HCT116 (cell line): ENCODE measurements at regions not wholly inside any gene's neighbourhood (a gene's known extent, or its start where the extent isn't known, plus 50 kb on each side); places are given as distances from the start of the nearest gene placed in this dataset.

Source experiments
- ATAC-seq: fragments of 200-7000 bp; cut with Tn5 transposase; 2 replicates; pipeline ENCODE4 v1.9.1; 2020; ENCODE audit warnings: mild to moderate bottlenecking, moderate library complexity
- BruUV-seq: library from RNA; stranded (reverse); fragments of 400-500 nt; replicated peaks from 2 replicates; lab custom pipeline; 2021; lab: Mats Ljungman, UMichigan
- CTCF ChIA-PET: fragments of 300-600 bp; sonication (Branson Sonifier 250); formaldehyde crosslinking; loops from one replicate; lab custom pipeline; 2021; ENCODE audit warnings: antibody characterized with exemption; lab: Charles Lee
- POLR2A ChIA-PET: fragments of 300-600, 350-600 bp; sonication (Branson Sonifier 250); formaldehyde crosslinking; loops from one replicate; lab custom pipeline; 2021; ENCODE audit warnings: antibody characterized with exemption; lab: Charles Lee
- RAD21 ChIA-PET, 2 experiments: fragments of 300-600 bp; sonication (Branson Sonifier 250); formaldehyde crosslinking; loops; one replicate each; lab custom pipeline; 2023; ENCODE audit warnings: low total read pairs in 2 of 2; ENCODE audit not compliant: uncharacterized antibody in 2 of 2, unreplicated experiment in 2 of 2, low non-redundant PET in 1 of 2; lab: Charles Lee
- DNase-seq: peaks from one replicate; pipeline ENCODE4 v3.0.0-alpha.2; 2010; ENCODE audit warnings: low read depth, low spot score
- H2AFZ ChIP-seq: fragments of 200-600 bp; shearing (Covaris generic), sonication (generic); 2 replicates; pipeline ENCODE4 v1.6.1; 2017; ENCODE audit warnings: low read depth, mixed run types, mixed read lengths, antibody characterized with exemption, low read length; ENCODE audit not compliant: poor library complexity, severe bottlenecking
- H3K27ac ChIP-seq: 2 replicates; pipeline ENCODE4 v1.5.1; 2012; ENCODE audit warnings: low read depth, low read length
- H3K27me3 ChIP-seq: fragments of 200-600 bp; sonication (generic); 2 replicates; pipeline ENCODE4 v1.6.1; 2016; ENCODE audit warnings: mixed run types, low read length, mixed read lengths; ENCODE audit not compliant: insufficient read depth
- H3K36me3 ChIP-seq, 2 experiments: fragments of 200-500 bp in 1 of 2; fragments of 200-600 bp in 1 of 2; sonication (Bioruptor generic) in 1 of 2; sonication (generic) in 1 of 2; 2 replicates each; pipeline versions ENCODE4 v1.5.1 to v1.6.1; 2014 to 2016; ENCODE audit warnings: low read length in 2 of 2, inconsistent platforms in 1 of 2, mixed read lengths in 1 of 2, mixed run types in 1 of 2; ENCODE audit not compliant: insufficient read depth in 2 of 2, control insufficient read depth in 1 of 2
- H3K4me1 ChIP-seq, 2 experiments: fragments of 200-600 bp in 1 of 2; sonication (generic) in 1 of 2; 2 replicates each; pipeline versions ENCODE4 v1.5.1 to v1.6.1; 2012 to 2017; ENCODE audit warnings: low read length in 2 of 2, inconsistent platforms in 1 of 2, mild to moderate bottlenecking in 1 of 2, mixed read lengths in 1 of 2, mixed run types in 1 of 2, moderate library complexity in 1 of 2; ENCODE audit not compliant: insufficient read depth in 2 of 2, control insufficient read depth in 1 of 2
- H3K4me2 ChIP-seq: fragments of 200-600 bp; sonication (generic); 2 replicates; pipeline ENCODE4 v1.6.1; 2017; ENCODE audit warnings: mixed run types, low read length, mixed read lengths
- H3K4me3 ChIP-seq, 2 experiments: fragments of 200-600 bp in 1 of 2; sonication (generic) in 1 of 2; replicated peaks in 1 of 2; 2 replicates each; pipeline ENCODE4 v1.5.1; 2011 to 2016; ENCODE audit warnings: low read length in 2 of 2, control low read depth in 1 of 2, low read depth in 1 of 2, mild to moderate bottlenecking in 1 of 2, mixed read lengths in 1 of 2, mixed run types in 1 of 2
- H3K79me2 ChIP-seq: fragments of 200-600 bp; sonication (generic); 2 replicates; pipeline ENCODE4 v1.6.1; 2017; ENCODE audit warnings: mild to moderate bottlenecking, mixed run types, low read length, moderate library complexity, mixed read lengths; ENCODE audit not compliant: insufficient read depth
- H3K9ac ChIP-seq: fragments of 200-600 bp; sonication (generic); 2 replicates; pipeline ENCODE4 v1.6.1; 2016; ENCODE audit warnings: low read length, mixed read lengths
- H3K9me2 ChIP-seq: fragments of 200-600 bp; sonication (generic), shearing (Covaris generic); 2 replicates; pipeline ENCODE4 v1.6.1; 2017; ENCODE audit warnings: mixed run types, mild to moderate bottlenecking, moderate library complexity; ENCODE audit not compliant: insufficient read depth
- H3K9me3 ChIP-seq, 2 experiments: fragments of 200-500 bp in 1 of 2; fragments of 200-600 bp in 1 of 2; sonication (Bioruptor generic) in 1 of 2; sonication (generic) in 1 of 2; 2 replicates each; pipeline ENCODE4 v1.6.1; 2014 to 2017; ENCODE audit warnings: low read length in 2 of 2, mixed read lengths in 2 of 2, inconsistent platforms in 1 of 2, low read depth in 1 of 2, mild to moderate bottlenecking in 1 of 2, mixed run types in 1 of 2, moderate library complexity in 1 of 2; ENCODE audit not compliant: control insufficient read depth in 1 of 2, insufficient read depth in 1 of 2
- H4K20me1 ChIP-seq: fragments of 200-600 bp; sonication (generic), shearing (Covaris generic); 2 replicates; pipeline ENCODE4 v1.6.1; 2017; ENCODE audit warnings: mixed run types, mild to moderate bottlenecking, moderate library complexity; ENCODE audit not compliant: insufficient read depth
- ATF3 ChIP-seq: IDR thresholded peaks from 2 replicates; pipeline ENCODE4 v1.6.1; 2012
- CBX3 ChIP-seq: IDR thresholded peaks from 2 replicates; pipeline ENCODE4 v1.6.1; 2012; ENCODE audit warnings: low read depth
- CEBPB ChIP-seq: IDR thresholded peaks from 2 replicates; pipeline ENCODE4 v1.6.1; 2012; ENCODE audit warnings: low read depth
- CTCF ChIP-seq, 3 experiments: fragments of 200-600 bp in 1 of 3; sonication (generic) in 1 of 3; IDR thresholded peaks in 2 of 3; conservative IDR thresholded peaks in 1 of 3; 2 replicates each; pipeline ENCODE4 v1.5.1; 2012 to 2017; ENCODE audit warnings: low read depth in 2 of 3, low read length in 2 of 3, antibody characterized with exemption in 1 of 3, borderline replicate concordance in 1 of 3, control low read depth in 1 of 3, mild to moderate bottlenecking in 1 of 3, mixed read lengths in 1 of 3, mixed run types in 1 of 3, moderate library complexity in 1 of 3; ENCODE audit not compliant: insufficient read depth in 1 of 3
- ELF1 ChIP-seq: IDR thresholded peaks from 2 replicates; pipeline ENCODE4 v1.6.1; 2012; ENCODE audit warnings: low read depth, borderline replicate concordance
- EZH2phosphoT487 ChIP-seq: fragments of 200-600 bp; IDR thresholded peaks from 2 replicates; pipeline ENCODE4 v1.6.1; 2018; ENCODE audit warnings: antibody characterized with exemption, borderline replicate concordance
- FOSL1 ChIP-seq: IDR thresholded peaks from 2 replicates; pipeline ENCODE4 v1.6.1; 2012; ENCODE audit warnings: low read depth
- POLR2A ChIP-seq: IDR thresholded peaks from 2 replicates; pipeline ENCODE4 v1.7.0; 2011; ENCODE audit warnings: borderline replicate concordance; ENCODE audit not compliant: insufficient read depth, insufficient read length; ENCODE audit errors: extremely low read depth
- POLR2AphosphoS5 ChIP-seq: IDR thresholded peaks from 2 replicates; pipeline ENCODE4 v1.6.1; 2011; ENCODE audit warnings: mild to moderate bottlenecking, low read depth, low read length, moderate library complexity
- SRF ChIP-seq: IDR thresholded peaks from 2 replicates; pipeline ENCODE4 v1.6.1; 2012; ENCODE audit warnings: low read depth
- TCF7L2 ChIP-seq: IDR thresholded peaks from 2 replicates; pipeline ENCODE4 v1.7.0; 2011; ENCODE audit warnings: borderline replicate concordance, inconsistent platforms; ENCODE audit not compliant: insufficient read depth, insufficient read length; ENCODE audit errors: extremely low read depth
- YY1 ChIP-seq: IDR thresholded peaks from 2 replicates; pipeline ENCODE4 v1.6.1; 2011; ENCODE audit warnings: low read length, low read depth, moderate library complexity, mild to moderate bottlenecking; ENCODE audit not compliant: insufficient replicate concordance; ENCODE audit errors: extremely low read depth
- ZBTB33 ChIP-seq: IDR thresholded peaks from 2 replicates; pipeline ENCODE4 v1.6.1; 2011; ENCODE audit warnings: mild to moderate bottlenecking, low read length, moderate library complexity; ENCODE audit not compliant: insufficient replicate concordance; ENCODE audit errors: extremely low read depth
- ZNF274 ChIP-seq: fragments of 200-500 bp; sonication (Bioruptor generic); IDR thresholded peaks from 2 replicates; pipeline ENCODE4 v1.6.1; 2014; ENCODE audit warnings: mild to moderate bottlenecking, low read depth, low read length, inconsistent platforms
- intact Hi-C: fragments of 100-400 bp; cut with micrococcal nuclease; formaldehyde crosslinking; loops from 2 replicates; pipeline ENCODE4 v1.10.0; 2022

- no peaks in the 10 kb centered on the region for H3K9me3 ChIP-seq
- no peaks in the 10 kb centered on the region for H3K9me2 ChIP-seq
- H2AFZ ChIP-seq = no peak overlapping the region
- POLR2A ChIA-PET = no interaction called here
- no peaks in the 10 kb centered on the region for H3K36me3 ChIP-seq
- no peak for TF ChIP-seq CBX3
- no peak for TF ChIP-seq EZH2phosphoT487
- TF ChIP-seq ZNF274 = no peak
- TF ChIP-seq POLR2AphosphoS5 = no peak
- TF ChIP-seq ZBTB33 = no peak
- no peak for TF ChIP-seq POLR2A
- TF ChIP-seq CEBPB = no peak
- no peak for TF ChIP-seq TCF7L2
- no peak for TF ChIP-seq FOSL1
- TF ChIP-seq SRF = no peak
- TF ChIP-seq ELF1 = no peak
- TF ChIP-seq ATF3 = no peak
- TF ChIP-seq CTCF (IDR thresholded peaks at IDR 0.05 in 2 of 3, conservative IDR thresholded peaks at IDR 0.05 in 1 of 3; ENCODE audit: borderline replicate concordance in 1 of 3, insufficient read depth in 1 of 3, low read depth in 2 of 3, low read length in 2 of 3) = no peak
- no peak for TF ChIP-seq YY1
- no peak overlapping the region for H3K27ac ChIP-seq
- no peak for ATAC-seq
- RAD21 ChIA-PET = no interaction called here
- no peak overlapping the region for H3K4me2 ChIP-seq
- peaks cover 5% of the 10 kb centered on the region; the same call in 1 of the 2 replicates for H3K27me3 ChIP-seq
- H4K20me1 ChIP-seq = no peaks in the 10 kb centered on the region
- DNase-seq = no peak
- BruUV-seq = no TSS peak
- CTCF ChIA-PET = no interaction called here
- H3K9ac ChIP-seq = no peak overlapping the region
- H3K4me1 ChIP-seq = no peaks in the 10 kb centered on the region
- intact Hi-C loops = no loop called here
- no peaks in the 10 kb centered on the region for H3K79me2 ChIP-seq
- H3K4me3 ChIP-seq = no peak overlapping the region
Measured at GRCh38 chr2:128686497-128686859, 367.8 kb upstream of the HS6ST1 start.
